ENCODE measurements at regions not wholly inside any gene's neighbourhood (a gene's known extent, or its start where the extent isn't known, plus 50 kb on each side); places are given as distances from the start of the nearest gene placed in this dataset.

DNA sequence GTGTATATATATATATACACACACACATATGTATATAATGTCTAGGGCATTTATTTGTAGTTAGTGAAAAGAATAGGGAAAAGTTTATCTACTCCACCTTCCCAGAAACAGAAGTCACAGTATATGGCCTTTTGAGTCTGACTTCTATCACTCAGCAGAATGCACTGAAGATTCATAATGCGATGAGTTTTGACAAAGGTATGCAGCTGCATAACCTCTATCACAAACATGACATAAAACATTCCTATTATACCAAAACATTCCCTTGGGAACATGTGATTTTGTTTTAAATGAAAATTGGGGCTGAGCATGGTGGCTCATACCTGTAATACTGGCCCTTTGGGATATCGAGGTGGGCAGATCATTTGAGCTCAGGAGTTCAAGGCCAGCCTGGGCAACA is 137.3 kb upstream of the EEPD1 start:
- TF ChIP-seq GATA3 (IDR thresholded peaks at IDR 0.05; ENCODE audit: low read depth, low read length) (no peak), GATA2 (IDR thresholded peaks at IDR 0.05; ENCODE audit: low read depth, low read length) (no peak)
